ENCODE measurements at regions not wholly inside any gene's neighbourhood (a gene's known extent, or its start where the extent isn't known, plus 50 kb on each side); places are given as distances from the start of the nearest gene placed in this dataset.
"Not testable (repeated sequence)": the region's sequence is repeated elsewhere in the genome, so short reads cannot be mapped to it uniquely, and the experiment has no call there.

DNA sequence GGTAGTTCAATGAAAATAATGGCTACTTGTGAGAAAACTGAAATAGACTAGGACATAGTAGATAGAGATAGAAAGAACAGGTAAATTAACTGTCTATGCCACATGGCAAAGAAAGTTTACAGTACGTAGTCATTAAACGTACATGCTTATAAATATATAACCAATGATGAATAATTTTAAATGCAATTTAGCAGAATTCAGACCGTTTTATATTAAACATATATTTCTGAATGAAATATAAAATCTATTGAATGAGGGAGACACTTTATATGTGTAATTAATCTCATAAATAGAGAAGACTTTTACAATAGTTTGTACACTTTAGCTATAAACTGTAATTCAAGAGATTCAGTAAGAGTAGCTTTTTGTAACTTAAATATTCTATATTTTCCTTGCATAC, 124.4 kb upstream of the VPREB1 start:
- no peak for DNase-seq (ENCODE audit: low spot score)

GRCh38 chr22:22118987-22119386, 125.6 kb upstream of the VPREB1 start:
- DNase-seq (ENCODE audit: low spot score), result no peak

DNA sequence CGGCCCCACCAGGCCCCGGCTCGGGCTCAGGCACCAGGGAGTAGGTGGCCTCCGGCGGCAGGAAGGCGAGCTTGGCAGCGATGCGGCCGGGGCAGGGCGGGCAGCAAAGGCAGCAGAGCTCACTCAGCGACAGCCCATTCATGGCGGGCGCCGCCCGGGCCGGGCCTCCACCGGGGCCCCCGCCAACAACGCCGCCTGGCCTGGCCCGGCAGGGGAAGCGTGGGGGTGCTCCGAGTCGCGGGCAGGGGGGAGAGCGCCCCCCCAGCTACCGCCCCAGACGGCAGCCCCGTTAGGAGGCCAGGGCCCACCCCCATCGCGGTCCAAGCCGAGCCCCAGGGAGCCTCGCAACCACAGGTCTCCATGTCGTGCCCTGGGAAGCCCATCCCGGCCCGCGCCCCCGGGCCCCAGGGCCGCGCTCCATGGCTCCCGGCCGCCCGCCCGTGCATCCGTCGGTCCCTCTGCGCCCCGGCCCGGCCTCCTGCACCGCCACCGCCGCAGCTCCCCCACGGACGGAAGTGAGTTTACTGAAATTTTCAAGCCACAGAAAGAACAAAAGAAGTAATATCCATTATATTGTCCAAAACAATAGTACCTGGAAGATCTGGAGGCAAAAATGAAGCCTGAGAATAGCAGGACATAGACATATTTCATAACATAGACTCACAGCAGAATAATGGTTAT, 126.6 kb upstream of the VPREB1 start:
- not testable (repeated sequence) for DNase-seq (ENCODE audit: low spot score)

GRCh38 chr22:22116997-22117770, 127.4 kb upstream of the VPREB1 start:
- DNase-seq (ENCODE audit: low spot score), result not testable (repeated sequence)

GRCh38 chr22:22113701-22114100, 130.9 kb upstream of the VPREB1 start:
- DNase-seq (ENCODE audit: low spot score), result no peak

- DNase-seq (ENCODE audit: low spot score), result no peak
Observed at GRCh38 chr22:22112533-22113294, 130.1 kb upstream of the TOP3B start.

DNA sequence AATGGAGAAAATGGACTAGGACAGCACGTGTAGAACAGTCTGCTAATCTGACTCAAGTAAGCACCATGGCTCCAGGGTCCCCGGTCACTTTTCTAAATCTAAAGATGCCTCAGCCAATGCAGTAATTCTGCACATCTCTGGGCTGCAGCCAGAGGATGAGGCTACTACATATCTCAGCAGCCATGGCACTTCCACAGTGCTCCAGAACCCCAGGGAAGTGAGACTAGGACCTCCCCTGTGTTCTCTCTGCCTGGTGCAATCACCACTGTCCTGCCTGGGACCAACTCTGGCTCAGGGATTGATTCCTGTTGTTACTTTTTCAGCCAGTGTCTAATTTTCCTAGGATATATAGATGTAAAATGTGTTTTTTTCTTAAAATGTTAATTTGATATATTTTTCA, 129.4 kb upstream of the TOP3B start:
- DNase-seq (ENCODE audit: low spot score), result no peak

DNA sequence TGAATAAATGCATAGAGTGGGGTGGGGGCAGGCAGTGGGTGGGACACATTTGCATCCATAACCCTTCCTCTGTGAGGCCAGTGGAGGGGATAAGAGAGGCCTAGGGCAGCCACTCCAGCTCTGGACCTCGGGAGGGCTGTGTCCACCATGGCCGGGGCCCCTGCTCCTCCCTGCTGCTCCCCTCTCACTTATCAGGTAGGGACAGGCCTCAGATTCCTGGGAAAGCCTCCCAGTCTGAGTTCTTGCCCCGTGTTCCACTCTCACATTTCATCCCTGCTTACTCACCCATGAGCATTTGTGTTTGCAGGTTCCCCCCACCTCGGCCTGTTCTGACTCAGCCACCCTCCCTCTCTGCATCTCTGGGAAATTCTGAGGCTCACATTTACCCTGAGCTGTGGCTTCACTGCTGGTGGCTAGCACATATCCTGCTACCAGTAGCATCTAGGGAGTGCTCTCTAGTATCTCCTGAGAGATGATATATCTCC, 128.7 kb upstream of the TOP3B start:
- DNase-seq (ENCODE audit: low spot score), result peak; percentile 51

GRCh38 chr22:22110548-22111266, 128.1 kb upstream of the TOP3B start:
- peak; percentile 77 for DNase-seq (ENCODE audit: low spot score)

GRCh38 chr22:22109693-22110466, 127.3 kb upstream of the TOP3B start:
- no peak for DNase-seq (ENCODE audit: low spot score)

DNA sequence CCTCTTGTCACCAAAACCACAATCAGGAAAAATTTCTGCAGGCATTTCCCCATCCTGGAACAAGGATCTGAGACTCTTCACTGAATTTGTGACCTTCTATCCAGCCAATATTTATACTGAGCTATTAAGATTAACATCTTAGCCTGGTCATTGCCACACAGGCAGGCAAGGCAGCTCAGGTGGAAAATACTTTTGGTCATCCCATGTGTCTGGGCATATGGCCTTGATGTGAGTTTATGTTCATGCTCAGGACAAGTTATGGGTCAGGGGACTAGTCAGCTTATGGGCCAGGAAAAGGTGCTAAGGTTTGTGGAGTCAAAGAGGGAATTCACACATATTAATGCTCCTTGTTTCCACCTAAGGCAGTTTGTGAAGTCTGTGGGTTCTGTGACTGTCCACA, 124.3 kb upstream of the TOP3B start:
- no peak for DNase-seq (ENCODE audit: low spot score)

DNA sequence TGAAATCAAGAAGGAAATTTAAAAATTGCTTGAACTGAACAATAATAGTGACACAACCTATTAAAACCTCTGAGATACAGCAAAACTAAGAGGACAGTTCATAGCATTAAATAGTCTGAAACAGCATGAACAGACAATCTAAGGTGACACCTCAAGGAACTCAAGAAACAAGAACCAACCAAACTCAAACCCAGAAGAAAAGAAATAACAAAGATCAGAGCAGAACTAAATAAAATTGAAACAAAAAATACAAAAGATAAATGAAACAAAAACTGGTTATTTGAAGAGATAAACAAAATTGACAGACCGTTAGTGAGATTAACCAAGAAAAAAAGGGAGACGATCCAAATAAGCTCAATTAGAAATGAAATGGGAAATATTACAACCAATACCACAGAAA, 122.8 kb upstream of the TOP3B start:
- DNase-seq (ENCODE audit: low spot score), result no peak

- DNase-seq (ENCODE audit: low spot score), result peak; percentile 35
Observed at GRCh38 chr22:22103078-22103875, 120.7 kb upstream of the TOP3B start.

DNA sequence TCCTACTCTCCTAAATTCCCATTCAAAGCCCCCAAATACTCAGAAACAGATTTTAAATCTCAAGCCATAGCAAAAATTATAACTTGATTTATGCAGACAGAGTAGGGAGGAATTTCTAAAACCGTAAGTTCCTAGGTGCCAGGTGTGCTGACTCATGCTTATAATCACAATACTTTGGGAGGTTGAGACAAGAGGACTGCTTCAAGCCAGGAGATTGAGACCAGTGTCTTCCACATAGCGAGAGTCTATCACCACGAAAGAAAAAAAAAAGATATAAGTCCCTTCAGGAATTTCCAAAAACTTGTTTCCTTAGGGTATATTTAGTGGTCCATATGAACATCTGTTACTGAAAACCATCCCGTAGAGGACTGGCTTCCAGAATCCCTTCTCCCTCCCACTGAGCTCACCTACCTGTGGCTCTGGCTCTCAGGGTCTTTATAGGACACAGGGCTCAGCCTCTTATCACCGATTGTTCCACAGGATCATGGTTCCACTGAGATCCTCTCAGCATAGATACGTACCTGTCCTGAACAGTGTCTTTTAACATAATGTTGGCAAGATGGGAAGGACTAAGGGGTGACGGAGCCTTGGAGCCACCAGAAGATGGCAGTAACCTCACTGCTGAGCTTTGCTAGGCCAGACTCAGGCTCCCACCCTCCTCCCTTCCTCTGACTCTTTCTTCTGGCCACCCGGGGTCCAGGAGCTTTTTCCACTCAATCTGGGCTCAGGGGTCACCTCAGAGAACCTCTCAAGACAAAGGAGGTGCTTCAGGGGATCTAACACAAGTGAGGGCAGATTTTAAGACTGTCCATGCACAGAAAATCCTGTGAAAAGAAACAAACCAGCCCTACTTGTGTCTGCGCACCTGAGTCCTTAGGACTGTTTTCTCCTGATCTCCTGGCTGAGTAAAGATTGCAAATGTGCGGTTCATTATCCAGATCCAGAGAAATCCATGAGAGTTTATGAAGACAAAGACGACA, 117.5 kb upstream of the TOP3B start:
- no peak for DNase-seq (ENCODE audit: low spot score)

DNA sequence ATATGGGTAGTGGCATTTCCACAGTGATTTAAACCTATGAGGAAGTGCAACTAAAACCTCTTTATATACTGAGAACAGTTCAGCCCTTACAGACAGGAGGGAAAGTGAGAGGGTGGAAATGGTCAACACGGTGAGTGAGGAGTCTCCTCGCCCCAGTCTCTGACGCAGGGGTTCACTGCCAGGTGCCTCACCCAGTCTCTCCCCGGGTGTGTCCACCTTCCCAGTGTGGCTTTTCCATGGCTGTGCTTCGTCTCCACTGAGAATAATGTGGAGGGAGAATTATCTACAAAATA, 116.6 kb upstream of the TOP3B start:
- no peak for DNase-seq (ENCODE audit: low spot score)

GRCh38 chr22:22098457-22099193, 116.0 kb upstream of the TOP3B start:
- DNase-seq (ENCODE audit: low spot score), result no peak

GRCh38 chr22:22097727-22098228, 115.2 kb upstream of the TOP3B start:
- no peak for DNase-seq (ENCODE audit: low spot score)

GRCh38 chr22:22094921-22095320, 112.3 kb upstream of the TOP3B start:
- no peak for DNase-seq (ENCODE audit: low spot score)

DNA sequence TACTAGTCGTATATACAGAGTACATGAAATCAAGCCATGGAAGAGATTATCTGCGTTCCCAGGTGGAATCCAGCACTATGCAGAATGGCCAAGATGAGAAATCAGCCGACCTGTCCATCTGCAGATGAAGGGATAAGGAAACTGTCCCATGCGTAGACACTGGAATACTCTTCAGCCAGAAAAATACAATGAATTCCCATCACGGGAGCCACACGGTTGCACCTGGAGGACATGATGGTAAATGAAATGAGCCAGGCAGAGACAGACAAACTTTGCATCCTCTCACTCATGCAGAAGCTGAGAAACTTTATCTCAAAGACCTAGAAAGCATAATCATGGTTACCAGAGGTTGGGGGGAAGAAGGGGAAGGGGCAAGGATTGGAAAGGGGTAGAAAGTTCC, 111.9 kb upstream of the TOP3B start:
- DNase-seq (ENCODE audit: low spot score), result no peak

All from AG20443 (cell line).